VCaP (cell line): ENCODE measurements at regions not wholly inside any gene's neighbourhood (a gene's known extent, or its start where the extent isn't known, plus 50 kb on each side); places are given as distances from the start of the nearest gene placed in this dataset.

Experiments used
- H3K27ac ChIP-seq: fragments of 450-650 bp; 2 replicates; pipeline ENCODE4 v1.5.1; 2017
- CTCF ChIP-seq: fragments of 450-650 bp; conservative IDR thresholded peaks from 2 replicates; pipeline ENCODE4 v1.5.1; 2017; ENCODE audit warnings: mild to moderate bottlenecking, moderate library complexity

DNA sequence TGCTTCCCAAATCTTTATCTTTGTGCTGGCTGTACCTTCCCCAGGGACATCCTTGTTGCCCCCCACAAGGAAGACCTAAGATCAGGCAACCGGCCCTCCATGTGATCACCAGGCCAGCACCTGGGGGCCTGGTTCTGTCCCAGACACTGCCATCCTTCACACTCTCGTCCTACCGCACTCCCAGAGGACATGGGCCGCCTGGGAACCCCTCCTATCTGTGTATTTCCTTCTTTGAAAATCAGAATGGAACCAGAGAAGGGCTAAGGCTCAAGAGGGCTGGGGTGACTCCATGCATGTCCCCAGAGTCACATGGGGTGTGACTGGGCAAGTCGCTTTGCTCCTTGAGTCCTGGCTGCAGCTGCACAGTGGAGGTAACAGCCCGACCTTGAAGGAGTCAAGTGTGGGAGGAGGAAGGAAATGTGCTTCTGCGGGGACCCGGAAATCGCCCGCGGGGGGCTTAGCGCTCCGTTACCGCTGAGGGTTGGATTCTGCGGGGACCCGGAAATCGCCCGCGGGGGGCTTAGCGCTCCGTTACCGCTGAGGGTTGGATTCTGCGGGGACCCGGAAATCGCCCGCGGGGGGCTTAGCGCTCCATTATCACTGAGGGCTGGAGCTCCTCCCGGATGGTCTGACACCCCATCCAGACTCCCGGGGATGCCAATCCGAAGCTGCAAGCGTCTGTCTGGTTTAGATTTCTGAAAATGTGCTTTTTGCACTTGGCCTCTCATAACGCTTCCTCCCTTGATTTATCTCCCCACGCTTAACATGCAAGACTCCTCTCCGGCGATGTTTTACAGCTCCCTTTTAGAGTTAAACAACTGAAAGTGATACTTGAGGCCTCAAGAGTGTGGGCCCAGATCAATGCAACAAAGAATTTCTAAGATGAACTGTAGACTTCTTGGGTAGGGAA, 278.9 kb downstream of the NPHP4 start:
- TF ChIP-seq CTCF = no peak
- no peak overlapping the region for H3K27ac ChIP-seq

DNA sequence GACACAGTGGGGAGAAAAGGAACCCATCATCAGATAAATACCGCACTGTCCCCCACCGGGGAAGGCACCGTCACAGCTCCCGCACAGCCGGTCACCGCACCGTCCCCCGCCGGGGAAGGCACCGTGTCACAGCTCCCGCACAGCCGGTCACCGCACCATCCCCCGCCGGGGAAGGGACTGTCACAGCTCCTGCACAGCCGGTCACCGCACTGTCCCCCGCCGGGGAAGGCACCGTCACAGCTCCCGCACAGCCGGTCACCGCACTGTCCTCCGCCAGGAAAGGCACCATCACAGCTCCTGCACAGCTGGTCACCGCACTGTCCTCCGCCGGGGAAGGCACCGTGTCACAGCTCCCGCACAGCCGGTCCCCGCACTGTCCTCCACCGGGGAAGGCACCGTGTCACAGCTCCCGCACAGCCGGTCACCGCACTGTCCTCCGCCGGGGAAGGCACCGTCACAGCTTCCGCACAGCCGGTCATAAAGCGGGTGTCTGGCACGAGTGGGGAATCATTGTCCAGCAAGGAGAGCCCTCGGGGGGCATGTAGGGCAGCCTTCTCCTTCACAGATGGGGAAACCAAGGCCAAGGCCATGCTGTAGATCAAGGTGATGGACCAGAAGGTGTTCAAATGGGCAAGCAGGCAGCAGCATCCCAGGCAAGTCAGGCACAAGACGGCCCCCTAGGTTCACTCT, 280.1 kb downstream of the NPHP4 start:
- TF ChIP-seq CTCF = no peak
- no peak overlapping the region for H3K27ac ChIP-seq

DNA sequence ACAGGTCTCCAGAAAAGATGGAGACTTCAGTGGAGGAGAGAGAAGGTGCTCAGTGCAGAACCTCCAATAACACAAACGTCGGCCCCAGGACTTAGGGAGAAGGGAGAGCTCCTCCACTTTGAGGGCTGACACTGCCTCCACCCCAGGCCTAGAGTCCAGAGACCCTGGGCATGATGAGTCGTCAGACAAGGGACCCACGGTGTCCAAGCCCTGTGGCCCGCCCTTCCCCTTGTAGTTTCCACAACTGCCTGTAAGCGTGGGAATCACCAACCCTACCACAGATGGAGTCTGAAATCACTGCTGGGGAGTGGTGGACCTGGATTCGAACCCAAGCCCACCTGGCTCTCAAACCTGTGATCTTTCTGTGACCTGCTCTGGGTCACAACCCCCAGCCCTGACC, 281.1 kb downstream of the NPHP4 start:
- TF ChIP-seq CTCF = no peak
- no peak overlapping the region for H3K27ac ChIP-seq

DNA sequence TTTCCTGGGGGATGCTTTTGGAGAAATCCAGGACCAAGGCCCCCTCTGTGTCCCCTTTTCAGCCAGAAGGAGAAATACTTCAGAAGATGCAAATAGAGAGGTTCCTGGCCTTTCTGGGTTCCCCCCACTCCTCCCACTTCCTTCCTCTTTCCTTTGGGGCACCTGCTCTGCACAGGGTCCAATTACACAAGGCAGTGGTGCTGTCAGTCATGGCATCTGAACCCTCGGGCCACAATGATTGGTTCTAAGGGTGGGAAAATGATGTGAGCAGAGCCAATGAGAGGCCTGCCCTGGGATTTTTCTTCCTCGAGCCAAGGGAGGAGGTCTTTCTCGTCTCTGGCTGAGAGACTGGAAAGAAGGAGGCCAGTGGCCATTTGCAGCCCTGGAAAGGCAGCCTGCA, 282.2 kb downstream of the NPHP4 start:
- no peak overlapping the region for H3K27ac ChIP-seq
- TF ChIP-seq CTCF = no peak

DNA sequence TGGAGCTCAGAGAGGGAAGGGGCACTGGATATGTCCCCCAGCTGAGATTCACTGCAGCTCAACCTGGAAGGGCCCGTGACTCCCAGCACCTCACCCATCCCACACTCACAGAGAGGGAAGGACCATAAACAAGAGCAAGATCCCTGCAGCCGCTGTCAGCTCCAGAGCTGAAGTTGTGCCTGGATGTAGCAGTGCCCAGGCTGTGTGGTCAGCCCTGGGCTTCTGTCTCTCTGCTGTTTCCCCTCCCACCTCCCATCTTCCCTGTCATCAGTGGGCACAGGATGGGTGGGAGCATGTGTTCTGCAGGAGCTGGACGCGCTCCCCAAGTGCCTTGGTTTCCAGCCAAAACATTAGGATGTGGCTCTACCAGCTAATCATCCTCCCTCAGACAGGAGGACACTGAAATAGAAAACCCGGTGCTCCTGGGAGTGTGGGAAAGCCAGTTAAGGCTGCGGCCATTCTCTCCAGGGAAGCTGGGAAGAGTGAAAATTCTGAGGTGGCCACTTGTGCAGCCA, 282.7 kb downstream of the NPHP4 start:
- TF ChIP-seq CTCF = no peak
- H3K27ac ChIP-seq = no peak overlapping the region

DNA sequence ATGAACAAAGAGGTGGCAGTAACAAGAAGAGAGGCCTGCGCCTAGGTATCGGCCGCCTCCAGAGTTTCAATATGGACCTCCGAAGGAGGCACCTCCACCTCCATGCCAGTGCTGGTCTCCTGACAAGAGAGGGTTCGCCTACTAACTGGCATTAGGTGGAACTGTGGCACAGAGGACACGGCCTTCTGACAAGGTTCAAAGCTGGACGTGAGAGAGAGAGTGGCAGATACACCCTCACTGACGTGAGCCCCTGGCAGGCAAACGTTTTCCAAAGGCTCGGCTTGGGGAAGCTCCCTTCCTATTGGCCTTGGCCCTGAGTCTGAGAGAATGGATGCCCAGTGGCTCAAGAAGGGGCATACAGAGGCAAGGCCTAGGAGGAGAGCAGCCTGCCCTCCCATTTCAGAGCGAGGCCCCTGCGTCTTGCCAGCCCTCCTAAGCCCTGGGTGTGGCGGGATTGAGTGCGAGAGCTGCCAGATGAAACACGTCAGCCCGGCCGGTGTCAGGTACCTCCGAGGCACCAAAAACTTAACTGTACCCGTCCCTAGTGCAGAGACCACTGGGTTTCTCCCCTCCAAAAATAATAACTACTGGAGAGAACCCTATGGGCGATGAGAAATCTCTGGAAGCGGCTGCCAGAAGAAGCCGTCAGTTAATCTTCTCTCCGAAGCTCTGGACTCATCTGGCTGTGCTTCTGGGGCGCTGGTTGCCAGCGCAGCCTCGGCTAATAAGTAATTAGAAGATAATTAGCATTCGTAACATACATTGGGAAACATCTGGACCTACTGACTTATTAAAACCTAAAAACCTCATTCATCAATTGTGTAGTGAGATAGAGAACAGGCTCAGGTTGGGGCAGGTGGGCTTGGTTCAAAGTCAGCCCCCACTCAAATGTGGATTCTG, 283.6 kb downstream of the NPHP4 start:
- no peak overlapping the region for H3K27ac ChIP-seq
- no peak for TF ChIP-seq CTCF
